ENCODE measurements at regions not wholly inside any gene's neighbourhood (a gene's known extent, or its start where the extent isn't known, plus 50 kb on each side); places are given as distances from the start of the nearest gene placed in this dataset.
"Not testable (repeated sequence)": the region's sequence is repeated elsewhere in the genome, so short reads cannot be mapped to it uniquely, and the experiment has no call there.

DNA sequence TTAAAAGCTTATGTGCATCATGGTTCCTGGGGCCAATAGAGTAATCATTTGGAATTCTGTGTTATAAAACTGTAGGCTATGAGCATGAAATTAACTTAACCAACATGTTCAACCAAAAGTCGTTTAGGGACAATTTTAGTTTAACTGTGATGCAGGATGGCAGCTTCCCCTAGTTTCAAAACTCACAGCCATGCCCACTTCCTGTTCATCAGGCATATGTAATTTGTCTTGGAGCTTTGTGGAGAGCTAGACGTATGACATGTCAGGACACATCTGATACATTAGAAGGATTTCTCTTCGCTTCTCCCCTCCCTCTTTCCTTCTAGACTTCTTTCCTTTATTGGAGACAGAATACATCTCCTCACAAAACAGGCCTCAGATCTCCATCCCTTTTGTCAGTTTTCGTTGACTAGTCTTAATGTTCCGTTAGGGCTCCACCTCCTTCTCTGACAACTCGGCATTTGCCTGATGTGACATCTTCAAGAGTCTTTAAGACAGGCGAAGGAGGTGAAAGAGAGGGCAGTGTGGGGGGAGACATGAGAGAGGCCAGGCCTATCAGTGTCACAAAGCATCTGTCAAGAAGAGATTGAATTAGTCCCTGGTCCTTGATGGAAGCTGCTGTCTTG is 176.0 kb downstream of the MSX2 start:
- DNase-seq, result no peak

DNA sequence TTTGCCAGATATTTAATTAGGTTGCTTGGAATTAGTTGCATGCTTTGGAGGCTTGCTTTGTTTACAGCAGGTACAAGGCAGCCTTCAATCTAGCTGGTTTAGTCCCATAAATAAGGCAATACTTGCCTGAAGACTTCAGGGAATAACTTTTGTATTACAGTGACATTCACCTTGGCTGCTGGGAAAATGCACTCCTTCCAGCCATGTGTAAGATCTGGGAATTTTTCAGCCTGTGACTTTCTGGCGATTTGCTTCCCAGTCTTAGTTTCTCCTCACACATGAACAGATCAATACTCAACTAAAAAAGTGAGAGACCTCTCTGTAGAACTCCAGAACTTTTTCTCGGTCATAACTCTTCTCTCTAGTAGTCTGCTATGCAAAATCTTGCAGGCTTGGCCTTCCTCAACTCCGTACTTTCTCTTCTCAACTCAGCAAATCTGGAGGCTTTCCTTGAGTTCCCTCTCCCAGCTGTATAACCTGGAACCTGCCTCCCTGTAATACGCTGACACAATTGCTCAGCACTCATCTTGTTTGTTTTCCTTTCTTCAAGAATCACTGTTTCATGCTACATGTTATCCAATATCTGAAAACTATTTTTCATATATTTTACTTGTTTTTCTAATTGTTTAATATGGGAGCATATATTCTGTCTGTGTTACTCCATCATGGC is 173.0 kb downstream of the MSX2 start:
- no peak for DNase-seq

DNA sequence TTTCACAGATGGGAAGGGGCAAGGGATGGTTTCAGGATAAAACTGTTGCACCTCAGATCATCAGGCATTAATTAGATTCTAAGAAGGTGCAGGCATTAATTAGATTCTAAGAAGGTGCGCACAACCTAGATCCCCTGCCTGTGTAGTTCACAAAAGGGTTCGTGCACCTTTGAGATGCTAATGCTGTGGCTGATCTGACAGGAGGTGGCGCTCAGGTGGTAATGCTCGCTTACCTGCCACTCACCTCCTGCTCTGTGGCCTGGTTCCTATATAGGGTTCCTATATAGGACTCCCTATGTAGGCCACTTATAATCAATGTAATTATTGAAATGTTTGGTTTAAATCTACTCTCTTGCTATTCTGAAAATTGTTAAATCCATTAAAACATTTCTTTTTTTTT is 171.0 kb downstream of the MSX2 start:
- no peak for DNase-seq

DNA sequence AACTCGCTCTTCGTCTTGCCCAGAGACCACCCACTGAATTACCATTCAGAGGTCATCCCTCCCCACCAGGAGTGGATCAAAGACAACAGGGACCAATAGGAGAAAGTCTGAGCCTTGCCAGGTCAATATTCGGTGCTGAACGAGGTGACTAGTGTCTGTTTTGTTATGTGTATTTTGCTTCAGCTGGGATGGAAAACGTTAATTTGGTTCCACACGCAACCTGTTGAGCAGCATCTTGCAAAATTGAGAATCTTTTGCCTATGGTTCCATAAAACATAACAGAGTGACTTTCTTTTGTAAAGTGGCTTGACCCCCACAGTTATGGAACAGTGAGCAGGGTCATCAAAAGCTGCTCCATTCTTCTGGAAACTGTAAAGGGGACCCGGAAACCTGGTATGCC is 168.4 kb downstream of the MSX2 start:
- no peak for DNase-seq

DNA sequence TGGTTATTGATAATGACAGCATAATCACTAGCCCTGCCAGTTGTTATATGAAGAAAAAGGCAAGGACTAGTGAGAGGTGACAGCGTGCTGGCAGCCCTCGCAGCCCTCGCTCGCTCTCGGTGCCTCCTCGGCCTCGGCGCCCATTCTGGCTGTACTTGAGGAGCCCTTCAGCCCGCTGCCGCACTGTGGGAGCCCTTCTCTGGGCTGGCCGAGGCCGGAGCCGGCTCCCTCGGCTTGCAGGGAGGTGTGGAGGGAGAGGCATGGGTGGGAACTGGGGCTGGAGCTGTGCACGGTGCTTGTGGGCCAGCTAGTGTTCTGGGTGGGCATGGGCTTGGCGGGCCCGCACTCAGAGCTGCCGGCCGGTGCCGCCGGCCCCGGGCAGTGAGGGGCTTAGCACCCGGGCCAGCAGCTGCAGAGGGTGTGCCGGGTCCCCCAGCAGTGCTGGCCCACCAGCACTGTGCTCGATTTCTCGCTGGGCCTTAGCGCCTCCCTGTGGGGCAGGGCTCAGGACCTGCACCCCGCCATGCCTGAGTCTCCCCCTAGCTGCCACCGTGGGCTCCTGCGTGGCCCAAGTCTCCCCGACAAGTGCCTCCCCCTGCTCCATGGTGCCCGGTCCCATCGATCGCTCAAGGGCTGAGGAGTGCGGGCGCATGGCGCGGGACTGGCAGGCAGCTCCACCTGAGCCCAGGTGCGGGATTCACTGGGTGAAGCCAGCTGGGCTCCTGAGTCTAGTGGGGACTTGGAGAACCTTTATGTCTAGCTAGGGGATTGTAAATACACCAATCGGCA is 156.2 kb downstream of the MSX2 start:
- DNase-seq, result not testable (repeated sequence)

DNA sequence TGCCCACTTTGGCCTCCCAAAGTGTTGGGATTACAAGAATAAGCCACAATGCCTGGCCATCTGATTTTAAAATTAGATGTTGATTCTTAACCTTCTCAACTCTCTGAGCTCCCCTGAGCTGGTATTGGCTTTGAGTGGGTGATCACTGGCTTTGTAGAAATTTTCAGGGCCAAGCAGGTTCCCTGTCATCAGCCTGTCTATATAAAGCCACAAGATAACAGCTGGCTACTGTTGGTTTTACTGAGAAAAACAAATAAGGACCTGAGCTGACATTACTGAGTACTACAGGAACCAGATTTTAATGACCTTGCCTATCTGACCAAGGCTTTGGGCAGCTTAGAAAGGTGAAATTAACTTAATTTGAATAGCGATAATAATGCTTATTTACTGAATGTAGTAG is 153.6 kb downstream of the MSX2 start:
- no peak for DNase-seq

DNA sequence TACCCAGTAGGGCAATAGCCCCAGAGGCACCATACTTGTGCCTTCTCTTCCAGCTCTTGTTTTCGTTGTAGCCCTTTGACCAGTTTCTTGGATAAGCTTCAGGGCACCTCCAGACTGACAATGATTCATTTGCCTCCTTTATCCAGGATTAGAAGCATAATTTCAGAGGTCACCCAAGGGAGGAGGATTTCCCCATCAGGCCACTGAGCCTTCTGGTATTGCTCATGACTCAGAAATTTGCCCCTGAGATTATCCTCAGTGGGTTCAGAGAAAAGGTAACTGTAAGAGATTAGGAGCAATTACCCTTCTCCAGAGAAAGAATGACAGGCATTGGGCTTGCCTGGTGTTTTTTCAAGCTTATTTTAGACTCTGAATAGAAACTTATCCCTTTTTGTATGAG is 147.9 kb downstream of the MSX2 start:
- no peak for DNase-seq

DNA sequence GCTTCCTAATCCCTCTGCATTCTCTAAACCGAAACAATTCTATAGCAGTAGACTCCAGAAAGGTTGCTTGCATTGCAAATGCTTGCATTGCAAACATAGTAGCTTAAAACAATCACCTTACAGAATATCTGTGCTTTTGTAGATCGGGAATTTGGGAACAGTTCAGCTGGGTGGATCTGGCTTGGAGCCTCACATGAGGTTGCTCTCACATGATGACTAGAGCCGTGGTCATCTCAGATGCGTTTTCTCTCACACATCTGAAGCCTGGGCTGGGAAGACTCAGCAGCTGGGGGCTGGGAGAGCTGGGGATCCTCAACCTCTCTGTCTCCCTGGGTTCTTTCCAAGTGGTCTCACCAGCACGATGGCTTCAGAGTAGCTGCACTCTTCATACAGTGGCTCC is 127.8 kb downstream of the MSX2 start:
- no peak for DNase-seq

DNA sequence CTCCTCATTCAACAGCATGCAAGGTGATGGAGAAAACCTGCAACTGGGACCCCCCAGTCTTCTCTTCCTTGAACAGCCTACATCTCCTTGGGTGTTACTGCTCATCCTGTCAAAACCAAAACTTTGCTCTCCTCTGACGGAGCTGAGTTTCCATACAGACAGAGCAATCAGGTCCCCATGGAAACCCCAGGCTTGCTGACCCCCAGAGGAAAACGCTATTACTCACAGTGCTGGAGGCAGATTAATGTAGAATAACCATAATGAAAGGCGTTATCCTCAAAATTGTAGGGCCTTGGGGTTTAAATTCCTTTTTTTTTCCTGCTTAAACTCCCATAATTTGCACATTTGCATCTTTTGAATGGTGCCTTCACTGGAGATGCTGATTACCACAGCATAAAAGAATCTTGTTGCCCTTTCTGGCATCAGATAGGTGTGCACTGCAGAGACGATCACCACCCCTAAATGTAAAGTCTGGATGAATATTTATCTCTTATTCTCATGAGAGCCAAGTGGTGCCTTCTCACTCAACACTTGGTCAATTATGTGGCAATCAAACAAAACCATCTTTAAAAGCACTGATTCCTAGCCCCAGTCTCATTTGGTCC is 126.3 kb downstream of the MSX2 start:
- no peak for DNase-seq

DNA sequence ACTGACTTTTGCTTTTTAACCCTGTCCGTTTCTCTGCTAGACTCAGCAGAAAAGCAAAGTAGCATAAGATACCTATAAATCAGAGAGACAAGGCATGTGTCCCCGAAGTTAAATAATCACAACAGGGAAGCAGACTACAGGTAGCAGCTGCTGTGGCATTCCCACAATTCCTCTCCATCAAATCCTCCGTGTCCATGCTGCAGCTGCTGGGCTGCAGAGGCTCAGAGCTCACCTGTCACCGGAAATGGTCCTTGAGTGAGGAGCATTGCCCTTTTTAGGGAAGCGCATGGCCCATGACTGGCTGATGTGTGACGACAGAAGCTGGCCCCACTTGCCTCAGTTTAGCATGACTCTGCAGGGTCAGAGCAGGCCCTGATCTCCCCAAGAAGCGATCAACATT is 125.0 kb downstream of the MSX2 start:
- DNase-seq, result no peak

DNA sequence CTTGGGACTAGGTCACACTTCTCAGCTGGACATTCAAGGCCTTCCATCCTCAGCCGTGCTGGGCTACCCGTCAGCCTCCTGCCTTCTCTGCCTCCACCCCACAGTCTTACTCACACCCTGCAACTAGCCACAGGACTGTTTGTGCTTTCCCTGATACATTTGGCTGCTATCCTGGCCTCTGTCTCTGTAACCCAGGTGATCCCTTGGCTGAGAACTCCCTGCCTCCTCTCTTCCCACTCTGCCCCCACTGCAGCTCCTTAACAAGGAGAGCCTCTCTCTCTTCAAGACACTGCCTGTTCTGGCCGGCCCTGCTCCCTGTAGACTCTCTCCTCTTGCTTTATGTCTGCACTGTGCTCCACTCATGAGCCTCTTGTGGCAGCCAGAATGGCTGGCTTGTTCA is 120.6 kb downstream of the MSX2 start:
- no peak for DNase-seq

DNA sequence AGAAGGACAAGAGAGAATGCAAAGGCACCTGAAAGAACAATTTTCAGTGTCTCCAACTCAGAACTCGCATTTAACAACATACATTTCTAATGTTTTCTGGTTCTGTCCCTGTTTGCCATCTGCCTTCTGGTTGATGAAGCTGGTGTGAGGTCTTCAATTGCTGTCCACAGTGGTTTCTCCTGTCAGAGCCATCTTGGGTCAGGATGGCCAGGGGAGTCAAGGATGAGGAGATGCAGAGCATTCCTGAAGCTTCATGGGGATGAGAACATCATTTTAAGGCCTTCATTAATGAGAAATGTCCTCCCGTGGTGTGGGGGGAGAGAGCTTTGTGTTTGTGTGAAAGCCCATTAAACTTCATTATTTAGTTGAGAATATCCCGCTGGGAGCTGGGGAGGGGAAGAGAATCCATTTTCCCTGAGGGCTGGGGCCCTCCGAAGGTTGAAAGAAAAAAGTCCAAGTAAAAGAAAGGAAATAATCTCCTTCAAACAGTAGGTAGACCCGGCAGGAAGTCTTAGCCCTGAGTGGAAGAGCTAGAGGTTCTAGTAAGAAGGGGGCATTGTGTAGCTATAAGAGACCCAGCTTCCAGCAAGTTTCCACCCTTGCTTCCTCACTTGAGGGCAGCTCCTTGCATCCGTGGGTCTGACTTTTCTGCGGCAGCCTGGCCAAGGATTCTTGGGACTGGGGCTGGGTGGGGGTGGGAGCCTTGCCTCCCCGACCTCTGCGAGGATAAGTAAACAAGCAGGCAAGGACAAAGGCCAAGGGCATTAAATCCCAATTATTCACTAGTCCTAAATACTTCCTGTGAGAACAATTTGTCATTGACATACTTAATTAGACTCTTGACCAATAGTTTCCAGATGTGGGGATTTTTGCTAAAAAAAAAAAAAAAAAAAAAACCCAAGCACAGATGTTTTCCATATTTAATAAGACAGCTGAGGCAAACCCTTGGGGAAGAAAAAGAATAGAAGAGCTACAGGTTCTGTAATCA is 119.2 kb downstream of the MSX2 start:
- DNase-seq, result no peak

DNA sequence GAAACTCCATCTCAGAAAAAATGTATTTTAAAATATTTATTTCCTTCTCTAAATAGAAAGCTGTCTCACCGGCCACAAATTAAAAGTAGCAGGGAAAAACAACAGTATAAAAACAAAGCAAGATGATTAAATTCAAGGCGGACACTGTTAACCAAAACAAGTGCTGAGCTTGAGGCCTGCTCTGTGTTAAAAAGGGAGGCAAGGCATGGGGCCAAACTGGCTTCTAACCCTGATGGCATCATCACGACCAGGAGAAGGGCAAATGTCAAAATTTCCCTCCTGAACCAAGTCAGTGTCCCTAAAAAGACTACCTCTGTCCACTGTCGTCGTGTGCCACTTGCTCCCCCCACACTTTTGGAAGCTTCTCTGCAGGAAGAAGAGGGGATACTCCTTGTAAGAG is 116.1 kb downstream of the MSX2 start:
- no peak for DNase-seq

DNA sequence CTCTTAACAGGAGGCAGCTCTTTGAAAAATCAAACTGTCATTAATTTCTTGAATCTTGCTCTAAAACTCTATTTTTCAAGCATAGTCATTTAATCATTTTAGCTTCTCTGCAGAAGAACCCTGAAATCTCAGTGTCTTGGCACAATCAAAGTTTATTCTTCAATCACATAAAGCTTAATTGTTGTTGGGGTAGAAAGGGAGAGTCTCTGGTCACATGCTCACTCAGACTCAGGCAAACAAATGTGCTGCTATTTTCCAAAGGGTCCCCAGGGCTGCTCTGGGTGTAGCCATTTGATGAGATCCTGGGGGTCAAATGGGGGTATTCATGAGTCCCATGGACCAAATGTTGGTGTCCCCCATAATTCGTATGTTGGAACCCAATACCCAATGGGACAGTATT is 114.8 kb downstream of the MSX2 start:
- no peak for DNase-seq

DNA sequence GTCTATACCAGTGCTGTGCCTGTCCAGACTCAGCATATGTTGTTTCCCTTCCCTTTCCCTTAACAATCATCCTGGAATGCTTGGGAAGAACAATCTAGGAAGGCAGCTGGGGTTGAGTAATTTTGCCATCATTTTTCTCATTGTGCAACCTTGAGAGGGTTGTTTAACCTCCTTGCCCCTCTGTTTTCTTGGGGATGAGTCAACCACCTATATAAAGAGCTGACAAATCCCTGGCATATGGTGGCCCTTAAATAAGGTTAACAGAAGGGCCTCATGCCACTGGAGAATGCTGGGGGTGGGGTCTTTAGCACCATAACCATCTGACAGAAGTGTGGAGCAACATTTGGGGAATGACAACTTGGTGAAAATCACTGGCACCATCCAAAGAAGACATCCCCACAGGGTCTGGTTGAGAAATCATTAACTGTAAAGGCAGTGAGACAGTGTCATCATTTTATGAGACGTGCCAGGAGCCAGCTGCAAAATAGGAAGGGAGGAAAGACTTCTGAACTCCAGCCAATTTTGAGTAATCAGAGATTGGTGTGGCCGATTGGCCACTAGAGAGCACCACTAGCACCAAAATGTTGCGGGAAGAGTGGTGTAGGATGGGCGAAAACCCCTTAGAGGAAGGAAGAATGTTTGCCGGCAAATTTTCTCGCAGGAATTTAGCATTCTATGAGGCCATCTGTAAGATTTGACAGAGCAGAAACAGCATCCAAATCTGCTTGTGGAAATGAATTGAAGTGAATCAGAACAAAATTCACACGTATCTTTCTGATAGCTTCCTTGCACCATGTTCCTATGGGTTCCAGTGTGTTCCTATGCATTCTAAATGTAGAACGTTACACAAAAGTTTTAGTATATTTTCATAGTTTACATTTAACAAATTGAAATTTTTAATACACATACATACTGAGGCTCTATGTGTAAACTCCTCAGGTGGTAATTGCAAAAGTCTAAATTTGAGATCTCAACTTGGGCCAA is 113.8 kb downstream of the MSX2 start:
- DNase-seq, result no peak

DNA sequence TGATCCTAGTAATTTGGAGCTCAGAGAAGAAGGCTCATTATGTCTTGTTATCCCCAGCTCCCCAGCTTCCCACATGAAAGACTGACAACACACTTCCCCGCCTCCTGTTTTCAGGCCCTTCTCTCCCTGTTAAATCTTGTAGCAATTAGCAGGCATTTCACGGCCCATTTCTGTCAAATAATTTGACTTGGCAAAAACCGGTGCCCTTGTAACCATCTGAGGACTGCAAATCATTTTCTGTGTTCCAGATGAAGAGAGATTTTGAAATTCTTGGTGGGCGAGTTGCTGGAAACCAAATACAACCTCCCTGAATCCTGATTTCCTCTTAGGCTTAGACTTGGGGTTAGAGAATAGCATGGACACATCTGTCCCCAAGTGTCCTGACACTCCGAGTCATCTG is 109.7 kb downstream of the MSX2 start:
- DNase-seq, result no peak

DNA sequence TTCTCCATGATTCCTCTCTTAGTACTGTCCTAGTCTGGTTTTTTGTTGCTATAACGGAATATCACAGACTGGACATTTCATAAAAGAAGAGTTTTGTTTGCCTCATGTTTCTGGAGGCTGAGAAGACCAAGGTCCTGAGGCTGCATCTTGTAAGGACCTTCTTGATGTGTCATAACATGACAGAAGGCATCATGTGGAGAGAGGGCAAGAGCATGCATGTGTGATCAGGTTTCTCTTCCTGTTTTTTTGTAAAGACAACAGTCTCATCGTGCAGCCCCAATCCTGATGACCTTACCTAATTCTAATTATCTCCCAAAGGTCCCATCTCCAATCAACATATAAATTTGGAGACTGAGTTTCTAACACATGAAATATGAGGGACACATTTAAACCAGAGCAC is 108.4 kb downstream of the MSX2 start:
- no peak for DNase-seq

DNA sequence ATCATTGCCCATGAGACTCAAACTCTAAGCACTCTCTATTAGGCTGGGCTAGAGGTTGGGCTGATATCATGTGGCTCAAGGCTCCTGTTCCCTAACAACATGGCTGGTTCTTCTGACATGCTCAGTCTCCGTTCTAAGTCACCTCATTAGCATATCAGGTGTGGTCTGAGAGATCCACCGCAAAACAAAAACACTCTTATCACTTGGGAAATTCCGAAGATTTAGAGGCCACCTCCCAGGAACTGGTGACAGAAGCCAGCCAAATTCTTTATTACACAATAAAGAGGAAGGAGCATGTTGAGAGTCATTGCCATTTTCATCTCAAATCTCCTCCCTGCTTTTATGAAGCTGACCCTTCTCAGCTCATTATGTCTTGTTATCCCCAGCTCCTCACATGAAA is 107.6 kb downstream of the MSX2 start:
- DNase-seq, result no peak

DNA sequence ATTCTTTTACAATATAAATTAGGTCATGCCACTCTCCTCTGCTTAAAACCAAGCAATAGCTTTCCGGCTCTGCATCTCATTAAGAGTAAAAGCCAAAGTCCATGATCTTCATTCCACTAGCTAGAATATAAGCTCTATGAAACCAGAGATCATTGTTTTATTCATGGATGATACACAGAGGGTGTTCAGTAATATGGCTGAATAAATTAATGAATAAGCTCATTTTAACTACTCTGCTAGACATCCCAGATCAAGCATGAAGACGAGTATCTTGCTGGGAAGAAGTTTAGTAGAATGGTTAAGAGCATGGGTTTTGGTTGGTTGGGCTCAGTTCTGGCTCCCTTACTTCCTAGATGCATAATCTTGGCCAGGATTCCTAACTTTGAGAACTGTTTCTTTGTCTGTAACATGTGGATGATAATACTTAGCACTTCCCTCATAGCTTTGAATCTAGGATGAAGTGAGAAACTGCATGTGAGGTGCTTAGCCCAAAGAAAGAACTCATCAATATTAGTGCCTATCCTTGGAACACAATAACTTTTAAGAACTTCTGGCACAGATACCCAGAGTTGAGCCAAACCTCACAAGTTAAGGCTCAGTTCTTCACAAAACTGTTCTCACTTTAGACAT is 106.8 kb downstream of the MSX2 start:
- no peak for DNase-seq

DNA sequence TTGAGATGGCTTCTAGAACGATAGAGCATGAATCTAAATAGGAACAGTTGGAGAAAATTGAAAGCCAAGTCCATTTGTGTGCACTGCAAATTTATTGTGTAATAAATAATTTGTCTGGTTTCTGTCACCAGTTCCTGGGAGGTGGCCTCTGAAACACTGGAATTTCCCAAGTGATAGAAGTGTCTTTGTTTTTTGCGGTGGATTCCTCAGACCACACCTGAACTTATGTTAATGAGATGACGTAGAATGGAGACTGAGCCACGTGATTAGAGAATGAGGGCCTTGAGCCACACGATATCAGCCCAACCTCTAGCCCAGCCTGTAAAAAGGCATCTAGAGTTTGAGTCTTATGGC is 105.1 kb downstream of the MSX2 start:
- no peak for DNase-seq

Data from amniotic stem cell (primary cell).